ENCODE measurements at regions not wholly inside any gene's neighbourhood (a gene's known extent, or its start where the extent isn't known, plus 50 kb on each side); places are given as distances from the start of the nearest gene placed in this dataset.

DNA sequence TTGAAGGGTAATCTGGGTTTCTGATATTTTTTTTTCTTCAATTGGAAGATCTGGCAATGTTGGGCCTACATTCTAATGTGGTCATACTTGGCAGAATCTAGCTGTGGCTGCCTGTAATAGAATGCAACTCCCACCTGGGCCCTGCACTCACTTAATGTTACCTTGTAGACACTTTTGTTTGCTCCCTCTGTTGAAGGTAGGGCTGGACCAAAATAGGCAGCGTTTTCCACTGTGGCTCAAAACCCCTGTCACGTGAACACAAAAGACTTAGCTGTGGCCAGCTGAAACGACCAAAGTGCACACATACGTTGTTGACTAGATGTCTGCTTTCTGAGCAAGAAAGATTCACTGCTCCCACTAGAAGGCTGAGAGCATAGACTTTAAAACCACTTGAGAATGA lies 117.6 kb upstream of the HMHB1 start:
- Histone ChIP-seq H3K27me3 (ENCODE audit: insufficient read depth, low read length) (no peaks in the 10 kb centered on the region), H3K4me1 (ENCODE audit: control insufficient read depth, insufficient read depth, low read length, unreplicated experiment) (no peaks in the 10 kb centered on the region), H3K36me3 (ENCODE audit: insufficient read depth, low read length) (no peaks in the 10 kb centered on the region), H3K4me3 (ENCODE audit: low read depth, low read length) (no peak overlapping the region), H3K79me2 (ENCODE audit: control insufficient read depth, insufficient read depth, low read length, unreplicated experiment) (no peaks in the 10 kb centered on the region), H3K27ac (ENCODE audit: low read depth, low read length) (no peak overlapping the region), H2AFZ (ENCODE audit: low read length, unreplicated experiment) (no peak overlapping the region)

DNA sequence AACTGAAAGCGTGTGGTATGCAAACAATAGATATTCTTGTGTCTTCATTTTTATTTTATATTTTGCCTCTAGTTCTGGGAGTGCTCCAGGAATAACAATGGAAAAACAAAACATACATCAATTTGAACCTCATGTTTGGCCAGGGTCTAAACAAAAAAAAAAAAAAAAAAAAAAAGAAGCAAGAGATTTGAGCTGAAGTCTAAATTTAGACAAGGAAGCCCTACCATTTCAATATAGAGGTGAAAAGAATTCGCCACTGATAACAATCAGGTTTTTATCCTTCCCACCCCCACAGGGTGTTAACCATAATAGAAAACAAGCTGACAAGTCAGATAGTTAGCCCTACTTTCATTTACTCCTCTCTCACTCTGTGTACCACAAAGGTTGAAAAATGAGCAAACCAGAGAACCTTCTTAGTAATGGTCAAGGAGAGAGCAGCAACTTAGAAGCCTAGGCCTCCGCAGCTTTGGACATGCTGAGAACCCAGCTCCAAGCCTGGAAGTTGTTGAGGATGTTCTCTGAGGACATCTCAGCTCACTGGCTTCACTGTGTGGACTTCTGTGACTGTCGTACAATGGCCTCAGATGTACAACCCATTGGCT lies 118.2 kb upstream of the HMHB1 start:
- Histone ChIP-seq H3K27me3 (ENCODE audit: insufficient read depth, low read length) (no peaks in the 10 kb centered on the region), H3K4me1 (ENCODE audit: control insufficient read depth, insufficient read depth, low read length, unreplicated experiment) (no peaks in the 10 kb centered on the region), H2AFZ (ENCODE audit: low read length, unreplicated experiment) (no peak overlapping the region), H3K36me3 (ENCODE audit: insufficient read depth, low read length) (no peaks in the 10 kb centered on the region), H3K27ac (ENCODE audit: low read depth, low read length) (no peak overlapping the region), H3K4me3 (ENCODE audit: low read depth, low read length) (no peak overlapping the region), H3K79me2 (ENCODE audit: control insufficient read depth, insufficient read depth, low read length, unreplicated experiment) (no peaks in the 10 kb centered on the region)

DNA sequence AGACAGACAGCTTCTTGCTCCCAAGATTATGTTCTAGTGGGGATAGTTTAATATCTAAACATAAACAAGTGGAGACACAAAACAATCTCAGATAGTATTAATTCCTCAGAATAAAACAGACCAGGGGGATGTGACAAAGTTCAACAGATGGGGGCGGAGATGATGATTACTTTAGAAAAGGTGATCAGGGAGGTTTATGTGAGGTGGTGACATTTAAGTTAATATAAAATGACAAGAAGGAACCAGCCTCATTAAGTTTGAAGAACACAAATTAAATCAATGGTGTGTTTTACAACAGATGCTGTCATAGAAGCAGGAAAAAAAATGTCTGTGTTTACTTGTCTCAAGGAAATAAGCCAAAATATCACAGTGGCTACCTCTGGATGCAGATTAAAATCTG lies 119.6 kb upstream of the HMHB1 start:
- H3K4me1 ChIP-seq (ENCODE audit: control insufficient read depth, insufficient read depth, low read length, unreplicated experiment): no peaks in the 10 kb centered on the region
- no peaks in the 10 kb centered on the region for H3K79me2 ChIP-seq (ENCODE audit: control insufficient read depth, insufficient read depth, low read length, unreplicated experiment)
- no peak overlapping the region for H2AFZ ChIP-seq (ENCODE audit: low read length, unreplicated experiment)
- no peaks in the 10 kb centered on the region for H3K36me3 ChIP-seq (ENCODE audit: insufficient read depth, low read length)
- H3K4me3 ChIP-seq (ENCODE audit: low read depth, low read length): no peak overlapping the region
- no peaks in the 10 kb centered on the region for H3K27me3 ChIP-seq (ENCODE audit: insufficient read depth, low read length)
- H3K27ac ChIP-seq (ENCODE audit: low read depth, low read length): no peak overlapping the region

DNA sequence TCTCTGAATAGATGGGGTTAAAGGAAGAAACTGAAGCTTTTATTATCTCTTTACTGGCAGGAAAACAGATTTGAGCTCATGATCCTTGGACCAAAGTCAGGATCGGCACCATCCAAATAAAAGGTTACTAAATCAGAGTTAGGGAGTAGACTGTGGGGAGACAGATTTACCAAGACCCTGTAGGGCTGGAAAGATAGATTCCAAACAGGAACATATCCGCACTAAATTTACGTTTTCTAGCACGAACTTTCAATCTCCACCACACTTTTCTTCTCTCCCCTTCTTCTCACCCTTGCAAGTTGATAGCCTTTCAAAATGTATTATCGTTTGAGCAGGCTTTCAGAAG lies 120.0 kb upstream of the HMHB1 start:
- H3K27ac ChIP-seq (ENCODE audit: low read depth, low read length): no peak overlapping the region
- no peaks in the 10 kb centered on the region for H3K36me3 ChIP-seq (ENCODE audit: insufficient read depth, low read length)
- H3K27me3 ChIP-seq (ENCODE audit: insufficient read depth, low read length): no peaks in the 10 kb centered on the region
- no peak overlapping the region for H2AFZ ChIP-seq (ENCODE audit: low read length, unreplicated experiment)
- no peak overlapping the region for H3K4me3 ChIP-seq (ENCODE audit: low read depth, low read length)
- H3K79me2 ChIP-seq (ENCODE audit: control insufficient read depth, insufficient read depth, low read length, unreplicated experiment): no peaks in the 10 kb centered on the region
- no peaks in the 10 kb centered on the region for H3K4me1 ChIP-seq (ENCODE audit: control insufficient read depth, insufficient read depth, low read length, unreplicated experiment)

DNA sequence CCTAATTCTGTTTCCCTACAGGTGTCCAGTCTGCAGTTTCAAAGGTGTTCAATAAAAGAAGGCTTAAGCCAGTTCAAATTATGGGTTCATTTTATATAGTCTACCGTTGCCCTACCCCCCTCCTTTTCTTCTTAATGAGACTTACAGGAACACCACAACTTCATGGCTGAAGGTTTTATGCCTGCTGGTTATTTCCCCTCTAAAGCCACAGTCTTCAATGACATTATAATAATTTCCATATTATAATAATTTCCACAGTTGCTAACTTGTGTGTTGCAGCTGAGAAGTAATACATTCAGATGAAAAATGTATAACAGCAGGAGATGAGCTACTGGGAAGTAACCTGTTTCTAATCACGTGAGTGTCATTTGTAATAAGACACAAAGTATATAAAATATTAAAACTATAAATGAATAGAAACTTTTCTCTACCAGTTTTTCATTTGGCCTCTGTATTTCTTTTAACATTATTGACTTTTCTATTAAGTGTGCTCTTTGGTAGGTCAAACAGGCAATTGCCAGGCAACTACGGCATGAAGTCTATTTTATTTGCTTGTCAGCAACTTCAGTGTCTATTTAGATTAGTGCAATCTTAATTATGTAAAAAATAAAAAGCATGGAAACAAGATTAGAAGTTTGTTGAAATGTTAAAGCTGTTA lies 120.5 kb upstream of the HMHB1 start:
- H3K4me1 ChIP-seq (ENCODE audit: control insufficient read depth, insufficient read depth, low read length, unreplicated experiment): no peaks in the 10 kb centered on the region
- H2AFZ ChIP-seq (ENCODE audit: low read length, unreplicated experiment): no peak overlapping the region
- H3K27me3 ChIP-seq (ENCODE audit: insufficient read depth, low read length): no peaks in the 10 kb centered on the region
- no peak overlapping the region for H3K27ac ChIP-seq (ENCODE audit: low read depth, low read length)
- H3K79me2 ChIP-seq (ENCODE audit: control insufficient read depth, insufficient read depth, low read length, unreplicated experiment): no peaks in the 10 kb centered on the region
- no peak overlapping the region for H3K4me3 ChIP-seq (ENCODE audit: low read depth, low read length)
- H3K36me3 ChIP-seq (ENCODE audit: insufficient read depth, low read length): no peaks in the 10 kb centered on the region

DNA sequence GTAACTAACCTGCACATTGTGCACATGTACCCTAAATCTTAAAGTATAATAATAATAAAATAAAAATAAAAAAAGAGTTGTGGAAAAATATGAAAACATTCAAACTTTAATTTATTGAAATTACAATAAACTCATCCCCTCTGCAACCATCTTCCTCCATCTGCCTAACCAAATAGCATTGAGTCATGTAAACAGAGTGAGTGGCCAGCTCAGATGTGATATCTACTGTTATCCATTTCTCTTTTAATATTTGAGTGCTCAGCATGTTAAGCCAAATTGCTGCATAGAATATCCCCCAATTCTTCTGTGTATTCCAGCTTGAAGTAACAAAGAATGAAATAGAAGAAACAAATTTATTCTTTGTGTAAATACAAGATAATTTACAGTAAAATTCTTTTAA lies 124.4 kb upstream of the HMHB1 start:
- H3K36me3 ChIP-seq (ENCODE audit: insufficient read depth, low read length): no peaks in the 10 kb centered on the region

GRCh38 chr5:143685246-143685815 lies 126.6 kb upstream of the HMHB1 start:
- Histone ChIP-seq H3K36me3 (ENCODE audit: insufficient read depth, low read length) (no peaks in the 10 kb centered on the region), H3K27ac (ENCODE audit: low read depth, low read length) (no peak overlapping the region), H2AFZ (ENCODE audit: low read length, unreplicated experiment) (no peak overlapping the region), H3K4me3 (ENCODE audit: low read depth, low read length) (no peak overlapping the region), H3K4me1 (ENCODE audit: control insufficient read depth, insufficient read depth, low read length, unreplicated experiment) (peaks cover 9% of the 10 kb centered on the region), H3K27me3 (ENCODE audit: insufficient read depth, low read length) (no peaks in the 10 kb centered on the region), H3K79me2 (ENCODE audit: control insufficient read depth, insufficient read depth, low read length, unreplicated experiment) (no peaks in the 10 kb centered on the region)

More for the DNA sequence above, 124.4 kb upstream of the HMHB1 start:
- Histone ChIP-seq H3K79me2 (ENCODE audit: control insufficient read depth, insufficient read depth, low read length, unreplicated experiment) (no peaks in the 10 kb centered on the region), H3K27ac (ENCODE audit: low read depth, low read length) (no peak overlapping the region), H3K4me1 (ENCODE audit: control insufficient read depth, insufficient read depth, low read length, unreplicated experiment) (no peaks in the 10 kb centered on the region), H3K4me3 (ENCODE audit: low read depth, low read length) (no peak overlapping the region), H3K27me3 (ENCODE audit: insufficient read depth, low read length) (no peaks in the 10 kb centered on the region), H2AFZ (ENCODE audit: low read length, unreplicated experiment) (no peak overlapping the region)

- H3K27ac ChIP-seq (ENCODE audit: low read depth, low read length): no peak overlapping the region
- H3K4me3 ChIP-seq (ENCODE audit: low read depth, low read length): no peak overlapping the region
- no peaks in the 10 kb centered on the region for H3K27me3 ChIP-seq (ENCODE audit: insufficient read depth, low read length)
- H3K79me2 ChIP-seq (ENCODE audit: control insufficient read depth, insufficient read depth, low read length, unreplicated experiment): no peaks in the 10 kb centered on the region
- no peak overlapping the region for H2AFZ ChIP-seq (ENCODE audit: low read length, unreplicated experiment)
- H3K4me1 ChIP-seq (ENCODE audit: control insufficient read depth, insufficient read depth, low read length, unreplicated experiment): peaks cover 26% of the 10 kb centered on the region
- no peaks in the 10 kb centered on the region for H3K36me3 ChIP-seq (ENCODE audit: insufficient read depth, low read length)
These were observed 128.5 kb upstream of the HMHB1 start for GRCh38 chr5:143683459-143683858.

GRCh38 chr5:143682929-143683386 lies 129.0 kb upstream of the HMHB1 start:
- no peak overlapping the region for H2AFZ ChIP-seq (ENCODE audit: low read length, unreplicated experiment)
- H3K27me3 ChIP-seq (ENCODE audit: insufficient read depth, low read length): no peaks in the 10 kb centered on the region
- no peak overlapping the region for H3K27ac ChIP-seq (ENCODE audit: low read depth, low read length)
- no peaks in the 10 kb centered on the region for H3K79me2 ChIP-seq (ENCODE audit: control insufficient read depth, insufficient read depth, low read length, unreplicated experiment)
- H3K36me3 ChIP-seq (ENCODE audit: insufficient read depth, low read length): no peaks in the 10 kb centered on the region
- no peak overlapping the region for H3K4me3 ChIP-seq (ENCODE audit: low read depth, low read length)
- H3K4me1 ChIP-seq (ENCODE audit: control insufficient read depth, insufficient read depth, low read length, unreplicated experiment): peaks cover 27% of the 10 kb centered on the region

DNA sequence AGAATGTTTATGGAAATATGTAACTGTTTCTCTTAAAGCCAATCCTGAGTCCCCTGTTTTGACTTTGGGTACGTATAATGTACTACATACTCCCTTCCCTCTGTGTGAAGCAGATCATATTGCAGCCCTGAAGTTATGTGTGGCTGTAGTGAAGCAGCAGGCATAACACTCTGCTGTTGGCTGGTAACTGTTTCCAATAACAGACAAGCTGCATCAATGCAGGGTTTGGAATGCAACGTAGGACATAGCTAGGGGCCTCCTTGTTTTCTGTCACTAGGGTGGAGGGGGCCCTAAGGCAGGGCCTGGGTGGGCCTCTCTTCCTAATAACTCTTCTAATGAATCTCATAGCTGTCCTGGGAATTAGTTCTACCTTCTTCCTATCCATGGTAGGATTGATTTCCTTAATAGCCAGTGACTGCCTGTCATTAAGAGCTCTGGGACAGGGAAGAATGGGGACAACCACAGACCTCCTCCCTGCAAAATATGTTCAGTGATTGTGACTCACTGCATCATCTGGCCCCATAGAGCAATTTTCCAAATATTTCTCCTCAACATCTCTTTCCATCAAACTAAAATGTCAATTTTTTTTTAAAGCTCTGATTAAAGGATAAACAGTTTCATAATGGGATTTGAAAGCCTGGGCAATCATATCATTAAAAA lies 129.6 kb upstream of the HMHB1 start:
- no peaks in the 10 kb centered on the region for H3K27me3 ChIP-seq (ENCODE audit: insufficient read depth, low read length)

More for the DNA sequence above, 129.6 kb upstream of the HMHB1 start:
- H2AFZ ChIP-seq (ENCODE audit: low read length, unreplicated experiment): no peak overlapping the region
- no peak overlapping the region for H3K4me3 ChIP-seq (ENCODE audit: low read depth, low read length)
- no peaks in the 10 kb centered on the region for H3K36me3 ChIP-seq (ENCODE audit: insufficient read depth, low read length)
- H3K79me2 ChIP-seq (ENCODE audit: control insufficient read depth, insufficient read depth, low read length, unreplicated experiment): no peaks in the 10 kb centered on the region
- peaks cover 27% of the 10 kb centered on the region for H3K4me1 ChIP-seq (ENCODE audit: control insufficient read depth, insufficient read depth, low read length, unreplicated experiment)
- H3K27ac ChIP-seq (ENCODE audit: low read depth, low read length): no peak overlapping the region

Data from ACC112 (cell line).